ENCODE measurements at regions not wholly inside any gene's neighbourhood (a gene's known extent, or its start where the extent isn't known, plus 50 kb on each side); places are given as distances from the start of the nearest gene placed in this dataset.
"Not testable (repeated sequence)": the region's sequence is repeated elsewhere in the genome, so short reads cannot be mapped to it uniquely, and the experiment has no call there.

- no peak for DNase-seq
Observed at GRCh38 chr6:135658481-135658880, 160.9 kb upstream of the AHI1 start.

- DNase-seq, result no peak
Observed at GRCh38 chr6:135658916-135659315, 161.4 kb upstream of the AHI1 start.

DNA sequence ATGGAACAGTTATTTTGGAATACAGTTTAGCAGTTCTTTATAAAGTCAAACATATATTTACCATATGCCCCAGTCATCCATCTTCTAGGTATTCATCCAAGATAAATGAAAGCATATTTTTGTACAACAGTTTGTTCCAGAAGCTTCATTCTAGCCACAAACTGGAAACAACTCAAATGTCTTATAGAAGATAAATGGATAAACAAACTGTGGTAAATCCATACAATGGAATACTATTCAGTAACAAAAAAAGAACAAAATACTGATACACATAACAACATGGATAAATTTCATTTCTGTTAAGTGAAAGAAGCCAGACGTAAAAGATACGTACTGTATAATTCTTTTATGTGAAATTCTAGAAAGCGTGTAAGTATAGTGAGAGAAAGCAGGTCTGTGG is 167.0 kb upstream of the AHI1 start:
- DNase-seq, result no peak

DNA sequence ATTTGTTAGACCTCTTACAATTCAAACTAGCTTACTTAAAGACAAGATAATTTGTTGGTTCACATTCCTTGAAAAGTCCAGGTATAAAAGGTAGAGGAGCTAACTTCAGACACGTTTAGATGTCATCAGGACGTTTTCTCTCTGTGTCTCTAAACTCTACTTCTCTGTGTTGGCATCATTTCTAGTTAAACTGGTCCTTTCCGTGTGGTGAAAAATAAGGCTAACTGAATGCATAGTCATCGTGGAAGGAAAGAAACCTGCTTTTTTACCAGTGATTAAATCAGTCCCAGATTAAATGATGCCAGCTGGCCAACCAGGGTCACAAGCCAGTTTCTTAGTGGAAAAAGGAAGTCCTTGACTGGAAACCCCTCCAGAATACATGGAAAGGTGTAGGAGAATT is 168.4 kb upstream of the AHI1 start:
- DNase-seq, result no peak

- DNase-seq, result peak; percentile 81
Observed at GRCh38 chr6:135667691-135668455, 170.3 kb upstream of the AHI1 start.

DNA sequence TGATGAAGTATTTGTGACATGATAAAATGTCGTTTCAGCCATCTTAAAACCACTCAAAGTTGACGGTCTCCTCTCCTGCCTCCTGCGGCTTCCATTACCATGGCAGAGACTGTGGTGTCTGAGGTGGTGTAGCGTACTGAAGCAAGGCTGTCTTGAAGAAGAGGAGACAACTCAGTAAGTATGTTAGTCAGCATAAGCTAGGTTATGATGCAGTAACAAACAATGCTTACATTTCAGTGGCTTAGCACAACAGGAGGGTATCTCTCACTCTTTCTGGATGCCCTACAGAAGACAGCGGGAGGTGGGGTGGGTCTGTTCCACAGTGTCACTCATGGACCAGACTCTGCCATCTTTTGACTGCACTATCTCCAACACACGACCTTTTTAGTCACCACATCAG is 174.7 kb upstream of the AHI1 start:
- DNase-seq, result no peak

DNA sequence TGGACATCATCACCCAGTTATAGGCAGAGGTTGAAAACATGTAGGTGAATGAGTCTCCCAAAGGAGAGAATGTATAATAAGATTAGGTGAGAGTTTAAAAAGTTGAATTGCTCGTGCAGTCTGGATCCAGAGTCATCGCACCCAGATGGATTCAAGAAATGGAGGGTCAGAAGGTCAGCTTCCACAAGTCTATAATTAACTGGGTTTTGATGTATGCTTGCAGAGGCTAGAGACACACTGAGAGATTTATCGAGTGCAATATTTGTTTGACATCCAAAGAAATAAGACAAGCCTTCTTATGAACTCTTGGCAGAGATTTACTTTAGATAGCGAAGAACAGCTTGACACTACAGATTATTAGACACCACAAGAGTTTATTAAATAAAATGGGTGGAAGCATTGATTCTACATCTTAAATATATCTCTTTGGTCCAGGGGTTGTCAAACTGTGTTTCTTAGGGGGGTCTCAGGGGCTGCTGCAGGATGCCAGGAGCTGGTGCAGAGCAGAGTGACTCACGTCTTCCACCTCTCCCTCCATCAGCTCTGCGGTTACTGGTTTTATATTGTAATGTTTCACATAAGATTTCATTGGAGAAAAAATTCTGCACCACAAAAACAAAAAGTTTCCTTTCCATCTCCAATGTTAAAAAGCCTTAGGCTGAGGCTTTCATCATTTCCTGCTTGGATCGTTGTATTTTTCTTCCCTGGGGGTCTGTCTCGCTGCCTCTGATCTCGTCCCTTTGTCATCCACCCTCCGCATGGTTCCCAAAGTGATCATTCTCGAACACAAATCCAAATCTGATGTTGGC is 176.2 kb upstream of the AHI1 start:
- no peak for DNase-seq

DNA sequence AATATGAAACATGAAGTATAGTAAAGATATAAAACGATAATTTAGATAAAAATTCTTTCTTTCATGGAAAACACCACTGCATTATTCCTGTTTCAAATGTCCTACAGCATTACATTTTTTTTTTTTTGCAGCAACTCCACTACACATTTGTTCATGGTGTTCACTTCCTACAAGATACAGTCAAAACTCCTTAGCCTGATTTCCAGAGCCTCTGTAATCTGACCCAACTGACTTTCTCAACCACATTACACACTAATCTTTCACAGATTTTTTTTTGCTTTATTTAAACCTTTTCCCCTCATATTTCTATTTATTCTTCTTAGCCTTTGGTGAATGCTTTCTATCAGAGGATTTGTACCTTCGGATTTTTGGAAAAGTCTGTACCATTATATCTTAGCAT is 176.5 kb upstream of the PDE7B start:
- DNase-seq, result no peak

GRCh38 chr6:135675862-135676261 is 175.6 kb upstream of the PDE7B start:
- peak; percentile 56 for DNase-seq

DNA sequence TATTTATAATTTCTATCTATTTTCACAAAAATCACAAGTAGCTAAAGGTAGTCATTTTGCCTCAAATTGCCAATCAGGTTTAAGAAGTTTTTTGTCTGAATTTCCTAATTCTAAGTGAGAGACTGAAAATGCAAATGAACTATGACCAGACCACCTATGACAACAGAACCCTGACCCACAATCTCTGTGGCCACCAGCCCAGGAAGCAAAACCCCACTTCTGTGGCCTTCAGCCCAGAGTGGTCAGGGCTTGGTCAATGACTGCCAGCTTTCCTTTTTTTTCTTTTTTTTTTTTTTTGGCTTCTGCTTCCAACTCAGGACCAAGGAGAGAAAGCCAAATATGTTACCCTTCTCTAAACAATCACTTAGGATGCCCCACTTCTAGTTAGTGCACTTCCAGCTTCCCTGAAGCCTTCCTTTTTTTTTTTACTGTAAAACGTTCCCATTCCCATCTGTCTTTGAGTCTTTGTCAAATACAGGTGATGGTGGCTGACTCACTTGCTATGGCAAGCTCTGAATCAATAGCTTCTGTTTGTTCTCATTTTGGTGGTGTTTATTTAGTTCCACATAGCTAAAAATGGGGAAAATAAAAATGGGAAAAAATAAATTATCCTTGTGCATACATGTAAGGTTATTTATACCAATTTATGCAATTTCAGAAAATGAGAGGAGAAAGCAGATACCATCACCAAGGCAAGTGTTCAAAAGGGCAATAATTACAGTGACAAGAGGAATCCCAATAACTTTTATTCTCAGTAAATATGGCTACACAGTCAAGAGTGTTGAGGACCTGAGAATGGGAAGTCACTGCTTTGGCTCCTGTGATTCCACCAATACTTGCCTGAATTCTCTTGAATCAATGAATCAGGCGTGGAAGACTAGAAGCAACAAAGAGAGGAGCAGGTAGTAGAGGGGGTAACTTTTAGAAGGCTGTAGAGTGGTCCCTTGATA is 170.3 kb upstream of the PDE7B start:
- DNase-seq, result no peak

DNA sequence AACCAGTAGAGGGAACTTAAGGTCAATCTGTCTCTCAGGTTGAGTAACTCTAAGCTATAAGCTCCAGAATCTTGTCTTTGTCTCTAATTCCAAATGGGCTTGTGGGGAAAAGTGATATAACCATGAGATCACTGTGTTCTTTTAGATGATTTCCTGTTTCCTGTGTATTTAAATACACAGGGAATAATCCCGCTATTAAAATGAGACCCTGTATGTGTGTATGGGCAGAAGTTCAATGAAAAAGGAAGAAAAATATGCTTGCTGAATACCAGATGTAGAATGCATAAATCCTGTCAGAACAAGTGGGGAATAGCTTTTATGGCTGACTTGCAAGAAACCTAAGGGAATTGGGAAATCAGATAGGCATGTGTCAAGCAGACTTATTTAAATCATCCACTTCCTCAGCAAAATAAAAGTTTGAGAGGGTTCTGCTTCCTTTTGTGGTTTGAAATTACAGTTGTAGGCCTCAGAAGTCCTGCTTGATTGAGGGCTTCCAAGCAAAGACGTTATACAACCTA is 164.7 kb upstream of the PDE7B start:
- DNase-seq, result no peak

DNA sequence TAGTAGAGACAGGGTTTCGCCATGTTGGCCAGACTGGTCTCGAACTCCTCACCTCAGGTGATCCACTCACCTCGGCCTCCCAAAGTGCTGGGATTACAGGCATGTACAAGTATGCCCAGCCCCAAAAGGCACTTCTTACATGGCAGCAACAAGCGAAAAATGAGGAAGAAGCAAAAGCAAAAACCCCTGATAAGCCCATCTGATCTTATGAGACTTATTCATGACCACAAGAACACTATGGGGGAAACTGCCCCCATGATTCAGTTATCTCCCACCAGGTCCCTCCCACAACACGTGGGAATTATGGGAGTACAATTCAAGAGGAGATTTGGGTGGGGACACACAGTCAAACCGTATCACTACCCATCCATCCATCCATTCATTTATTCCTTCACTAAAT is 163.0 kb upstream of the PDE7B start:
- DNase-seq, result not testable (repeated sequence)

- no peak for DNase-seq
Observed at GRCh38 chr6:135692426-135692825, 159.1 kb upstream of the PDE7B start.

- no peak for DNase-seq
Observed at GRCh38 chr6:135693811-135694370, 157.6 kb upstream of the PDE7B start.

- DNase-seq, result no peak
Observed at GRCh38 chr6:135699705-135700104, 151.8 kb upstream of the PDE7B start.

- no peak for DNase-seq
Observed at GRCh38 chr6:135701426-135701825, 150.1 kb upstream of the PDE7B start.

DNA sequence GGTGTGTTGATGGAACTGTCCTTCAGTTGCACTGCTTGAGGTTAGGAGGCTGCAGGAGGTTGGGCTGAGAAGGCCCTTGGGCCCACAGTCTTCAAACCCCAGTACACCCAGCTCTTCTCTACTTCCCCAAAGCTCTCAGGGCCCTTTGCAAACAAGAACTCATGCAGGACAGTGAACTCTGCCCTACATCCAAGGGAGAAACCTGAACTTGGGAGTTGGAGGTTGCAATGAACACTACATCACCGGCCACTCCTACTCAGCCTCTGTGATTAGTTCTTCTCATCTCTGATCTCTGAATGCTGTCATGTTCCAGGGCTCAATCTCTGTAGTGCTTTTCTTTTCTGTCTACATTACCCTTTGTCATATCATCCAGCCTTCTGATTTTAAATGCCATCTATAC is 148.5 kb upstream of the PDE7B start:
- DNase-seq, result no peak

DNA sequence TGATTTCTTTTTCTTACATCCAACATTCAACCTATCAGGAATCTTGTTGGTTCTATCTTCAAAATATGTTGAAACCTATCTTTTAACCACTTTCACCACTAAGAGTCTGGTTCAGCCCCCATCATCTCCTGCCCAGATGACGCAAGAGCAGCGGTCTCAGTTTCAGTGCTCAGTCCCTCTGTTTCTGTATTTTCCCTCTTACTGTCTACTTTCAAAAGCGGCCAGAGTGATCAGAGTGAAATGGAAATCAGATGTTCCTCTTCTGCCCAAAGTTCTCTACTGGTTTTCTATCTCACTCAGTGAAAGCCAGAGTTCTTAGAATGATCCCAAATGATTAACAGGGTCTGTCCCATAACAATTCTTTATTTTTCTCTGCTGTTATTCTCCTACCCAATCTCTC is 147.9 kb upstream of the PDE7B start:
- no peak for DNase-seq

DNA sequence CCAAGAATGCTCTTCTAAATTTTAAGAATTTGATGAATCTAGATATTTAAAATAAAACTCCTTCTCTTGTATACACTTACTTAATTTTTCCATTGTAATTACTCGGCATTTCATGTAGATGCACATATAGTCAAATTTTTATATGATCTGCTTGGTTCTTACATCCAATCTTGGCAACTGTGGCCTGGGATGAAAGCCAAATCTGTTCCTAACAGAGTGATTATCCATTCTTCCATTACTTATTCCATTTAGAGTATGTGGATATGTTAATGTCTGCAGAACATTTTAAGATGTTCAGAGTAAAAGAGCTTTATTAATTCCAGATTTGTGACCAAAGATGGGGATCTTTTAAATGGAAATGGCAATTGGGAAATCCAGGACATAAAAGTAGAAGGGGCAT is 144.1 kb upstream of the PDE7B start:
- DNase-seq, result no peak

- DNase-seq, result no peak
Observed at GRCh38 chr6:135710042-135710441, 141.5 kb upstream of the PDE7B start.

DNA sequence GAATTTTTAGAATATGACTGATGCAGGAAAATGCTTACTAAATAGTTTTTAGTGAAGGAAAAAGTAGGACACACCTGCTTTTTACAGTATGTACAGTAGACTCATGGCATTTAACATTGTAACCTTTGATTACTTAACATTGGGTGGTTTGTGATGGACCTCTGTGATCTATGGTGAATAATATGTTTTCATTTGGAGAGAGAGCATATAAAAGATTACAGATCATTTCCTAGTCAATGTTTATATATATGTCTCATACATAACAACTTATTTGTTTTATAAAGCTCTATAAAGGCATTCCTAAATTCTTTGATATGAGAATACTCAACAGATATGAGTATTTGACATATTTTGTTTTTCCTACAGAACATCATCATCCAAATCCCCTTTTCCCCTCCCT is 129.3 kb upstream of the PDE7B start:
- DNase-seq, result no peak

GRCh38 chr6:135722679-135723078 is 128.8 kb upstream of the PDE7B start:
- no peak for DNase-seq

DNA sequence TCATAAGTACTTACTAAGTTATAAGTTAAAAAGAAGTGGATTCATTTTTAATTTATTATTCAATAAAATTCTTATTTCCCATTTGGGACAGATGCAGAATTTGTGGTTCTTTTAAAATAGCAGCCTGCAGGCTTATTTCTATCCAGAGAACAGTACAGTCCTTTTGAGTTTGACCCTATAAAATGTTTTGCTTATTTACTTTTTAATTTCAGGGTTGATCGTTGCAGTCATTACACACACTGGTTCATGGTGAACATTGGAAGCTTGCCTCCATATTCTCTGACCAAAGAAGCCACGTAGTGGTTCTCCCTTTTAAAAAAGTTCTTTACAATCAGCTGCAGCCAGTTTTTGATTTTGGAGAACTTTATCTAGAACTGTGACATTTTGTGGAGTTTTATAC is 122.9 kb upstream of the PDE7B start:
- DNase-seq, result no peak
